WTC11 (cell line): ENCODE measurements at regions not wholly inside any gene's neighbourhood (a gene's known extent, or its start where the extent isn't known, plus 50 kb on each side); places are given as distances from the start of the nearest gene placed in this dataset.

Experiments
- ATAC-seq: fragments of 200-7000 bp; cut with Tn5 transposase; 2 replicates; pipeline ENCODE4 v1.10.0; 2021; ENCODE audit warnings: mild to moderate bottlenecking, moderate library complexity
- CTCF ChIA-PET: fragments of 300-600 bp; sonication (Branson Sonifier 250); formaldehyde crosslinking; loops from one replicate; lab custom pipeline; 2021; ENCODE audit warnings: antibody characterized with exemption; lab: Charles Lee
- POLR2A ChIA-PET: fragments of 350-600 bp; sonication (Branson Sonifier 250); formaldehyde crosslinking; loops from one replicate; lab custom pipeline; 2021; ENCODE audit warnings: antibody characterized with exemption; lab: Charles Lee
- DNase-seq: peaks from one replicate; pipeline ENCODE4 v3.0.0; 2021; ENCODE audit warnings: low spot score
- H3K27ac Mint-ChIP-seq: 2 replicates; pipeline ENCODE4 v1.8.0; 2021; ENCODE audit warnings: mixed read lengths
- H3K27me3 Mint-ChIP-seq: 2 replicates; pipeline ENCODE4 v1.8.0; 2021; ENCODE audit warnings: low read depth, mild to moderate bottlenecking, moderate library complexity, mixed read lengths
- H3K36me3 Mint-ChIP-seq: 2 replicates; pipeline ENCODE4 v1.8.0; 2021; ENCODE audit warnings: mixed read lengths
- H3K4me1 Mint-ChIP-seq: 2 replicates; pipeline ENCODE4 v1.8.0; 2022; ENCODE audit warnings: mixed read lengths
- H3K4me3 Mint-ChIP-seq: 2 replicates; pipeline ENCODE4 v1.8.0; 2021; ENCODE audit warnings: mild to moderate bottlenecking, moderate library complexity, mixed read lengths
- H3K9me3 Mint-ChIP-seq: 2 replicates; pipeline ENCODE4 v1.8.0; 2021; ENCODE audit warnings: mixed read lengths
- ATF3 ChIP-seq: sonication (generic); formaldehyde crosslinking; conservative IDR thresholded peaks from 2 replicates; pipeline ENCODE4 v1.8.1; 2022; ENCODE audit warnings: mild to moderate bottlenecking, missing genetic modification reagents
- CBFB ChIP-seq: sonication (generic); formaldehyde crosslinking; IDR thresholded peaks from 2 replicates; pipeline ENCODE4 v1.8.1; 2022; ENCODE audit warnings: mild to moderate bottlenecking, low read depth, missing genetic modification reagents
- ESRRA ChIP-seq: sonication (generic); formaldehyde crosslinking; IDR thresholded peaks from 2 replicates; pipeline ENCODE4 v1.8.1; 2022; ENCODE audit warnings: mild to moderate bottlenecking, missing genetic modification reagents, borderline replicate concordance
- HMGA2 ChIP-seq: fragments of 250-450 bp; sonication (Bioruptor Pico); IDR thresholded peaks from 2 replicates; pipeline ENCODE4 v1.4.0; 2021; ENCODE audit warnings: mild to moderate bottlenecking, moderate library complexity
- MLX ChIP-seq: sonication (generic); formaldehyde crosslinking; IDR thresholded peaks from 2 replicates; pipeline ENCODE4 v1.8.1; 2023; ENCODE audit warnings: mild to moderate bottlenecking, missing genetic modification reagents, moderate library complexity
- NFE2L1 ChIP-seq: sonication (generic); formaldehyde crosslinking; IDR thresholded peaks from 2 replicates; pipeline ENCODE4 v1.8.1; 2023; ENCODE audit warnings: missing genetic modification reagents
- NFYB ChIP-seq: sonication (generic); formaldehyde crosslinking; conservative IDR thresholded peaks from 2 replicates; pipeline ENCODE4 v1.8.0; 2022; ENCODE audit warnings: low read depth, missing genetic modification reagents
- RORB ChIP-seq: fragments of 250-450 bp; sonication (Bioruptor Pico); IDR thresholded peaks from 2 replicates; pipeline ENCODE4 v1.9.0; 2021; ENCODE audit warnings: mild to moderate bottlenecking
- STAT6 ChIP-seq: sonication (generic); formaldehyde crosslinking; conservative IDR thresholded peaks from 2 replicates; pipeline ENCODE4 v1.8.1; 2023; ENCODE audit warnings: mild to moderate bottlenecking, low read depth, missing genetic modification reagents, moderate library complexity
- TCF7 ChIP-seq: sonication (generic); formaldehyde crosslinking; IDR thresholded peaks from 2 replicates; pipeline ENCODE4 v1.8.0; 2022; ENCODE audit warnings: mild to moderate bottlenecking, low read depth, missing genetic modification reagents, moderate library complexity
- TEAD1 ChIP-seq: sonication (generic); formaldehyde crosslinking; IDR thresholded peaks from 2 replicates; pipeline ENCODE4 v1.8.0; 2022; ENCODE audit warnings: mild to moderate bottlenecking, missing genetic modification reagents
- TEAD4 ChIP-seq: sonication (generic); formaldehyde crosslinking; IDR thresholded peaks from 2 replicates; pipeline ENCODE4 v1.8.0; 2022; ENCODE audit warnings: mild to moderate bottlenecking, missing genetic modification reagents
- ZNF396 ChIP-seq: fragments of 250-450 bp; sonication (Bioruptor Pico); IDR thresholded peaks from 2 replicates; pipeline ENCODE4 v1.8.0; 2021; ENCODE audit warnings: mild to moderate bottlenecking, moderate library complexity, borderline replicate concordance
- ZNF423 ChIP-seq: fragments of 250-450 bp; sonication (Bioruptor Pico); IDR thresholded peaks from 2 replicates; pipeline ENCODE4 v2.1.2; 2022; ENCODE audit warnings: mild to moderate bottlenecking, moderate library complexity
- ZNF425 ChIP-seq: fragments of 250-450 bp; sonication (Bioruptor Pico); conservative IDR thresholded peaks from 2 replicates; pipeline ENCODE4 v1.9.0; 2021; ENCODE audit warnings: mild to moderate bottlenecking
- ZNF532 ChIP-seq: fragments of 250-450 bp; sonication (Bioruptor Pico); IDR thresholded peaks from 2 replicates; pipeline ENCODE4 v1.9.0; 2021; ENCODE audit warnings: mild to moderate bottlenecking, borderline replicate concordance

GRCh38 chr2:52292801-52293200 is 1260.9 kb upstream of the NRXN1 start (continued):
- TF ChIP-seq STAT6 (CRISPR knock-in tag) (no peak), NFYB (no peak), ZNF423 (CRISPR knock-in tag) (no peak), TEAD4 (no peak), ATF3 (CRISPR knock-in tag) (no peak), MLX (no peak), ZNF532 (CRISPR knock-in tag) (no peak), TCF7 (CRISPR knock-in tag) (no peak), CBFB (CRISPR knock-in tag) (no peak), ZNF396 (CRISPR knock-in tag) (no peak)

- Mint-ChIP-seq H3K9me3 (peaks cover 14% of the 10 kb centered on the region), H3K36me3 (peaks cover 12% of the 10 kb centered on the region), H3K4me3 (no peak overlapping the region)
- POLR2A ChIA-PET, result no interaction called here
- DNase-seq, result no peak
- TF ChIP-seq TEAD1 (CRISPR knock-in tag) (no peak), NFE2L1 (CRISPR knock-in tag) (no peak), ZNF425 (no peak), RORB (no peak), HMGA2 (CRISPR knock-in tag) (no peak), NFYB (no peak), ESRRA (CRISPR knock-in tag) (no peak)
- TF ChIP-seq, all 79 proteins: peak for 0
- Mint-ChIP-seq H3K4me1 (peaks cover 36% of the 10 kb centered on the region), H3K27ac (no peak overlapping the region), H3K27me3 (no peaks in the 10 kb centered on the region)
- CTCF ChIA-PET, result no interaction called here
- no peak for ATAC-seq
These were observed 1257.8 kb upstream of the NRXN1 start for GRCh38 chr2:52289741-52290140.
